Nephron (organoid): ENCODE measurements at regions not wholly inside any gene's neighbourhood (a gene's known extent, or its start where the extent isn't known, plus 50 kb on each side); places are given as distances from the start of the nearest gene placed in this dataset.

Source experiments
- H3K27ac Mint-ChIP-seq, 3 experiments: 2 replicates each; pipeline ENCODE4 v1.8.0; 2020; ENCODE audit warnings: mixed read lengths in 3 of 3, mild to moderate bottlenecking in 2 of 3, moderate library complexity in 1 of 3
- H3K27me3 Mint-ChIP-seq: 2 replicates; pipeline ENCODE4 v1.8.0; 2021; ENCODE audit warnings: low read depth, mild to moderate bottlenecking, moderate library complexity, mixed read lengths
- H3K36me3 Mint-ChIP-seq: 2 replicates; pipeline ENCODE4 v1.8.0; 2020; ENCODE audit warnings: low read depth, mixed read lengths
- H3K4me1 Mint-ChIP-seq: 2 replicates; pipeline ENCODE4 v1.8.0; 2020; ENCODE audit warnings: mixed read lengths
- H3K4me3 Mint-ChIP-seq, 3 experiments: 2 replicates each; pipeline ENCODE4 v1.8.0; 2020; ENCODE audit warnings: mild to moderate bottlenecking in 3 of 3, mixed read lengths in 3 of 3, moderate library complexity in 2 of 3
- H3K9me3 Mint-ChIP-seq: 2 replicates; pipeline ENCODE4 v1.8.0; 2020; ENCODE audit warnings: mixed read lengths
- CTCF ChIP-seq, 3 experiments: fragments of 200-600 bp; sonication (generic); IDR thresholded peaks; one replicate each; pipeline ENCODE4 v1.5.0; 2021; ENCODE audit warnings: antibody characterized with exemption in 3 of 3; ENCODE audit not compliant: unreplicated experiment in 3 of 3

- Mint-ChIP-seq H3K4me3 (no peak overlapping the region), H3K36me3 (no peaks in the 10 kb centered on the region), H3K27me3 (peaks cover 25% of the 10 kb centered on the region), H3K9me3 (peaks cover 2% of the 10 kb centered on the region), H3K27ac (no peak overlapping the region), H3K4me1 (peaks cover 12% of the 10 kb centered on the region)
- TF ChIP-seq CTCF (IDR thresholded peaks at IDR 0.05; ENCODE audit: unreplicated experiment in 3 of 3), result no peak
Observed at GRCh38 chr6:163688739-163689362, 274.3 kb downstream of the QKI start.

GRCh38 chr6:163687075-163687474, 272.6 kb downstream of the QKI start:
- no peaks in the 10 kb centered on the region for H3K36me3 Mint-ChIP-seq
- H3K4me1 Mint-ChIP-seq, result peaks cover 12% of the 10 kb centered on the region
- H3K27me3 Mint-ChIP-seq, result peaks cover 22% of the 10 kb centered on the region
- peaks cover 4% of the 10 kb centered on the region for H3K9me3 Mint-ChIP-seq
- no peak overlapping the region for H3K4me3 Mint-ChIP-seq
- TF ChIP-seq CTCF (IDR thresholded peaks at IDR 0.05; ENCODE audit: unreplicated experiment in 3 of 3), result no peak
- H3K27ac Mint-ChIP-seq, result no peak overlapping the region

- peaks cover 12% of the 10 kb centered on the region for H3K4me1 Mint-ChIP-seq
- no peak overlapping the region for H3K27ac Mint-ChIP-seq
- H3K27me3 Mint-ChIP-seq, result peaks cover 22% of the 10 kb centered on the region
- no peaks in the 10 kb centered on the region for H3K36me3 Mint-ChIP-seq
- TF ChIP-seq CTCF (IDR thresholded peaks at IDR 0.05; ENCODE audit: unreplicated experiment in 3 of 3), result no peak
- H3K4me3 Mint-ChIP-seq, result no peak overlapping the region
- peaks cover 6% of the 10 kb centered on the region for H3K9me3 Mint-ChIP-seq
Observed at GRCh38 chr6:163686301-163686700, 271.8 kb downstream of the QKI start.

- Mint-ChIP-seq H3K4me3 (no peak overlapping the region), H3K4me1 (peaks cover 4% of the 10 kb centered on the region), H3K9me3 (peaks cover 10% of the 10 kb centered on the region), H3K36me3 (no peaks in the 10 kb centered on the region), H3K27me3 (peaks cover 8% of the 10 kb centered on the region), H3K27ac (no peak overlapping the region)
- TF ChIP-seq CTCF (IDR thresholded peaks at IDR 0.05; ENCODE audit: unreplicated experiment in 3 of 3), result no peak
Observed at GRCh38 chr6:163683105-163683622, 268.6 kb downstream of the QKI start.

GRCh38 chr6:163679753-163680152, 265.2 kb downstream of the QKI start:
- no peak overlapping the region for H3K27ac Mint-ChIP-seq
- no peak overlapping the region for H3K4me3 Mint-ChIP-seq
- no peak for TF ChIP-seq CTCF (IDR thresholded peaks at IDR 0.05; ENCODE audit: unreplicated experiment in 3 of 3)
- no peaks in the 10 kb centered on the region for H3K4me1 Mint-ChIP-seq
- no peaks in the 10 kb centered on the region for H3K36me3 Mint-ChIP-seq
- H3K27me3 Mint-ChIP-seq, result no peaks in the 10 kb centered on the region
- peaks cover 11% of the 10 kb centered on the region for H3K9me3 Mint-ChIP-seq

- no peaks in the 10 kb centered on the region for H3K36me3 Mint-ChIP-seq
- no peak overlapping the region for H3K4me3 Mint-ChIP-seq
- peaks cover 13% of the 10 kb centered on the region for H3K9me3 Mint-ChIP-seq
- peaks cover under 1% of the 10 kb centered on the region for H3K27me3 Mint-ChIP-seq
- no peak for TF ChIP-seq CTCF (IDR thresholded peaks at IDR 0.05; ENCODE audit: unreplicated experiment in 3 of 3)
- no peaks in the 10 kb centered on the region for H3K4me1 Mint-ChIP-seq
- no peak overlapping the region for H3K27ac Mint-ChIP-seq
Observed at GRCh38 chr6:163679012-163679660, 264.6 kb downstream of the QKI start.
